OCI-LY3 (cell line): ENCODE measurements at regions not wholly inside any gene's neighbourhood (a gene's known extent, or its start where the extent isn't known, plus 50 kb on each side); places are given as distances from the start of the nearest gene placed in this dataset.

Experiments used
- CTCF ChIP-seq: fragments of 200-600, 300-600 bp; sonication (generic); IDR thresholded peaks from 2 replicates; pipeline ENCODE4 v1.5.1; 2014; ENCODE audit warnings: antibody characterized with exemption, low read length, low read depth
- EZH2phosphoT487 ChIP-seq: fragments of 200-600 bp; shearing (Covaris generic); IDR thresholded peaks from 2 replicates; pipeline ENCODE4 v1.6.1; 2018; ENCODE audit warnings: antibody characterized with exemption, mixed run types, low read depth

GRCh38 chr1:195584870-195585624 is 1023.2 kb downstream of the KCNT2 start:
- TF ChIP-seq CTCF (no peak), EZH2phosphoT487 (no peak)
